NCI-H69 (cell line): ENCODE measurements at regions not wholly inside any gene's neighbourhood (a gene's known extent, or its start where the extent isn't known, plus 50 kb on each side); places are given as distances from the start of the nearest gene placed in this dataset.

Experiments used
- DNase-seq: peaks from one replicate; lab custom pipeline; 2025; lab: John Stamatoyannopoulos, UW

GRCh38 chr11:23680488-23681230 lies 816.2 kb upstream of the LUZP2 start:
- DNase-seq = no peak

GRCh38 chr11:23684701-23685100 lies 812.2 kb upstream of the LUZP2 start:
- DNase-seq = no peak

GRCh38 chr11:23687991-23688390 lies 808.9 kb upstream of the LUZP2 start:
- DNase-seq = no peak

GRCh38 chr11:23688411-23688810 lies 808.4 kb upstream of the LUZP2 start:
- no peak for DNase-seq

- DNase-seq = no peak
Observed at GRCh38 chr11:23688835-23689234, 808.0 kb upstream of the LUZP2 start.

GRCh38 chr11:23696688-23697415 lies 800.0 kb upstream of the LUZP2 start:
- DNase-seq = peak; percentile 75

- DNase-seq = no peak
Observed at GRCh38 chr11:23704183-23704582, 792.7 kb upstream of the LUZP2 start.

GRCh38 chr11:23711981-23712380 lies 784.9 kb upstream of the LUZP2 start:
- DNase-seq = peak; percentile 53

GRCh38 chr11:23719016-23719415 lies 777.8 kb upstream of the LUZP2 start:
- no peak for DNase-seq

GRCh38 chr11:23723861-23724260 lies 773.0 kb upstream of the LUZP2 start:
- DNase-seq = no peak

GRCh38 chr11:23725752-23726151 lies 771.1 kb upstream of the LUZP2 start:
- DNase-seq = no peak

- no peak for DNase-seq
Observed at GRCh38 chr11:23727387-23727786, 769.5 kb upstream of the LUZP2 start.

GRCh38 chr11:23727794-23728193 lies 769.1 kb upstream of the LUZP2 start:
- peak; percentile 51 for DNase-seq

- DNase-seq = no peak
Observed at GRCh38 chr11:23729088-23729487, 767.8 kb upstream of the LUZP2 start.

GRCh38 chr11:23730307-23730998 lies 766.4 kb upstream of the LUZP2 start:
- DNase-seq = no peak

- peak; percentile 18 for DNase-seq
Observed at GRCh38 chr11:23732026-23732425, 764.8 kb upstream of the LUZP2 start.

- peak; percentile 36 for DNase-seq
Observed at GRCh38 chr11:23746896-23747295, 750.0 kb upstream of the LUZP2 start.

- no peak for DNase-seq
Observed at GRCh38 chr11:23749762-23750430, 747.0 kb upstream of the LUZP2 start.

- no peak for DNase-seq
Observed at GRCh38 chr11:23751280-23751679, 745.6 kb upstream of the LUZP2 start.

- DNase-seq = no peak
Observed at GRCh38 chr11:23755076-23755475, 741.8 kb upstream of the LUZP2 start.

- no peak for DNase-seq
Observed at GRCh38 chr11:23755769-23756168, 741.1 kb upstream of the LUZP2 start.

GRCh38 chr11:23759489-23759888 lies 737.4 kb upstream of the LUZP2 start:
- DNase-seq = no peak
